BLaER1 (cell line): ENCODE measurements at regions not wholly inside any gene's neighbourhood (a gene's known extent, or its start where the extent isn't known, plus 50 kb on each side); places are given as distances from the start of the nearest gene placed in this dataset.

Experiments
- H3K27ac ChIP-seq: shearing (Covaris generic); formaldehyde crosslinking; 2 replicates; pipeline ENCODE4 v1.8.1; 2022
- H3K27me3 ChIP-seq: shearing (Covaris generic); formaldehyde crosslinking; 2 replicates; pipeline ENCODE4 v1.8.1; 2022
- H3K36me3 ChIP-seq: shearing (Covaris generic); formaldehyde crosslinking; 2 replicates; pipeline ENCODE4 v1.8.1; 2022
- H3K4me1 ChIP-seq: shearing (Covaris generic); formaldehyde crosslinking; 2 replicates; pipeline ENCODE4 v1.8.1; 2022
- H3K4me2 ChIP-seq: shearing (Covaris generic); formaldehyde crosslinking; 2 replicates; pipeline ENCODE4 v1.8.1; 2022
- H3K4me3 ChIP-seq: shearing (Covaris generic); formaldehyde crosslinking; 2 replicates; pipeline ENCODE4 v1.8.1; 2022
- H3K9ac ChIP-seq: shearing (Covaris generic); formaldehyde crosslinking; 2 replicates; pipeline ENCODE4 v1.8.1; 2022
- H3K9me3 ChIP-seq: shearing (Covaris generic); formaldehyde crosslinking; 2 replicates; pipeline ENCODE4 v1.8.1; 2022
- H4K20me1 ChIP-seq: shearing (Covaris generic); formaldehyde crosslinking; 2 replicates; pipeline ENCODE4 v1.8.1; 2022
- Cebpa-rat ChIP-seq: shearing (Covaris generic); IDR thresholded peaks from 2 replicates; pipeline ENCODE4 v1.8.1; 2022

DNA sequence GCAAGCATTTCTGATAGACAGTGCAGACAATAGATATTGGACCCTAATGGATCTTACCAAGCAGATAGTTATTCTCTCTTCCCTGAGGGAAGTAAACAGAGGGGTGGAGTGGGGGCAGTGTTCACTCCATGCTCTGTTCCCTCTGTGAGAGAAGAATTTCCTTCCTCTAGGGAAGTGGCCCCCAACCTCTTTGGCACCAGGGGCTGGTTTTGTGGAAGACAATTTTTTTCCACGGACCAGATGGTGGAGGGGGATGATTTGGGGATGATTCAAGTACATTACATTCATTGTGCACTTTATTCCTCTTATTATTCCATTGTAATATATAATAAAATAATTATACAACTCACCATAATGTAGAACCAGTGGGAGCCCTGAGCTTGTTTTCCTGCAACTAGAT lies 459.9 kb downstream of the ADGRL2 start:
- H3K27ac ChIP-seq, result no peak overlapping the region
- no peaks in the 10 kb centered on the region for H3K9me3 ChIP-seq
- H3K36me3 ChIP-seq, result no peaks in the 10 kb centered on the region
- H3K27me3 ChIP-seq, result no peaks in the 10 kb centered on the region
- H3K4me1 ChIP-seq, result no peaks in the 10 kb centered on the region
- H4K20me1 ChIP-seq, result no peaks in the 10 kb centered on the region
- no peak for TF ChIP-seq Cebpa-rat
- H3K4me2 ChIP-seq, result no peak overlapping the region
- H3K4me3 ChIP-seq, result no peak overlapping the region
- H3K9ac ChIP-seq, result no peak overlapping the region

DNA sequence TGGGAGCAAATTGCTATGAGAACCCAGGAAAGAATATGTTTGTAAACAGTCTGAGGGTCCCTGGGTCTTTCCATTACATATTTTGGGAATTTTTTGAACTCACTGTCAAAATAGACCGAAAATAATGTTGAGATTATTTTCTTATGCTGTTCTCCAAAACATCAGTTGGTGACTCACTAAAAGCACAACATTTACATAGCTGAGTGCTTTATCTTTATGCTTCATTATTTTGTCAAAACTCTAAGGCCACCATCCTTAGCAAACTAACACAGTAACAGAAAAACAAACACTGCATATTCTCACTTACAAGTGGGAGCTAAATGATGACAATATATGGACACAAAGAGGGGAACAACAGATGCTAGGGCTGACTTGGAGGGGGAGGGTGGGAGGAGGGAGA lies 459.3 kb downstream of the ADGRL2 start:
- no peak for TF ChIP-seq Cebpa-rat
- Histone ChIP-seq H3K9me3 (no peaks in the 10 kb centered on the region), H3K27me3 (no peaks in the 10 kb centered on the region), H3K4me1 (no peaks in the 10 kb centered on the region), H3K36me3 (no peaks in the 10 kb centered on the region), H4K20me1 (no peaks in the 10 kb centered on the region), H3K9ac (no peak overlapping the region), H3K27ac (no peak overlapping the region), H3K4me2 (no peak overlapping the region), H3K4me3 (no peak overlapping the region)

DNA sequence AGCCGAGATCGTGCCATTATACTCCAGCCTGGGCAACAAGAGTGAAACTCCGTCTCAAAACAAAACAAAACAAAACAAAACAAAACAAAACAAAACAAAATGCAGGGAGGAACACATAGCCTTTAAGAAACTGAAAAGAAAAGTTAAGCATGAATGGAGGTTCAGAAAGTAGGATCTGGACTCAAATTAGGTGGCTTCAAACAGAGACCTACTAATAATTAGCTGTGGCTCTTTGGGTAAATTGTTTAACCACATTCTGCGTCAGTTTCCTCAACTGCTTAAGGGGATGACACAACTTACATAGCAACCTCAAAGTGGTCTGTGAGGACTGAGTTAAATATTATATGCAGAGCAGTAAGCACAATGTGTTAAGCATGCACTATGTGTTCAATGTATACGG lies 458.2 kb downstream of the ADGRL2 start:
- no peak for TF ChIP-seq Cebpa-rat
- no peak overlapping the region for H3K27ac ChIP-seq
- H3K36me3 ChIP-seq, result no peaks in the 10 kb centered on the region
- H3K4me1 ChIP-seq, result no peaks in the 10 kb centered on the region
- H3K9me3 ChIP-seq, result no peaks in the 10 kb centered on the region
- H3K9ac ChIP-seq, result no peak overlapping the region
- H3K4me3 ChIP-seq, result no peak overlapping the region
- H3K4me2 ChIP-seq, result no peak overlapping the region
- H4K20me1 ChIP-seq, result no peaks in the 10 kb centered on the region
- H3K27me3 ChIP-seq, result no peaks in the 10 kb centered on the region

DNA sequence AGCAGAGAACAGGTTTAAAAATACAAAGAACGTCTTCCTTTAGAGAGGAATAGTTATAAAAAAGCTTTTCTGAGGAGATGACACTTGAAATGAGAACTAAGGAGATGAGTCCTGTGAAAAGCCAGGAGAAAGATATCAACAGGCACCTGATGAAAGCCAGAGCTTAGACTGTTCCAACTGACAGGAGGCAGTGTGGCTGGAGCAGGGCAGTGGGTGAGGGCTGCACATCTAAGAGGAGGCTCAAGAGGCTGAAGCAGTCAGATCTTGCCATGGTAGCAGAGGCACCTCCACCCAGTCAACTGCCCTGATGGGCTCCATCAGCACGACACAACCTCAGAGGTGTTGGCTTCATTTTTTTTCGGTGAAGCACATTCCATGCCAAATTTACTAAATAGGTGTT lies 445.3 kb downstream of the ADGRL2 start:
- no peaks in the 10 kb centered on the region for H3K36me3 ChIP-seq
- H3K27me3 ChIP-seq, result no peaks in the 10 kb centered on the region
- H3K27ac ChIP-seq, result no peak overlapping the region
- H3K9ac ChIP-seq, result no peak overlapping the region
- TF ChIP-seq Cebpa-rat, result no peak
- H3K4me1 ChIP-seq, result no peaks in the 10 kb centered on the region
- no peak overlapping the region for H3K4me2 ChIP-seq
- H4K20me1 ChIP-seq, result no peaks in the 10 kb centered on the region
- H3K4me3 ChIP-seq, result no peak overlapping the region
- peaks cover 14% of the 10 kb centered on the region for H3K9me3 ChIP-seq

DNA sequence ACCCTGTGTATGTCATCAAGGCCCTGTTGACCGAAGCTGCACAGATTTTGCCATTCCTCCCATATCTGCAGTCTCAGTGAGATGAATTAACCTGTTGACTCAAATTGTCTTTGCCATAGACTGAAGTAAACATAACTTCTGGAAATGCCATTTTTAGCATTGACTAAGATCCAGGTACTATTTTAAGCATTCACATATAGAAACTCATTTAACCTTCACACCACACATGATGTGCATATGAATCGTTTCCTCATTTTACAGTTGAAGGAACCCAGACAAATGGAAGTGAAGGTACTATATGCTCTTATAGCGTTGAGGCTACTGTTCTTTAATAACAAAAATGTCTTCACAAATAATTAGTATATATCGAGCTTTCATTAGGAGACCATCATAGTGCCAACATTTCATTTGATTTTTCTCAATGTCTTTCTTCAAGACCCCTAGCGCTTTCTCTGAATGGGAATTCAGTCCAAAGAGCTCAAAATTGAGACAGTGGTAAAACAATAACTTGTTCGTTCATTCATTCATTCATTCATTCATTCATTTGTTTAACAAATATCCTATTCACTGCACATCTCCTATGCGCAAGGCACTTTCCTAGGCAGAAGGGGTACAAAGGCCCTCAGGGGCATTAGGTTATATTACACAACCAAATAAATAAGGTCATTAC lies 444.7 kb downstream of the ADGRL2 start:
- no peak overlapping the region for H3K4me3 ChIP-seq
- H3K27ac ChIP-seq, result no peak overlapping the region
- H3K36me3 ChIP-seq, result no peaks in the 10 kb centered on the region
- H4K20me1 ChIP-seq, result no peaks in the 10 kb centered on the region
- no peaks in the 10 kb centered on the region for H3K27me3 ChIP-seq
- no peaks in the 10 kb centered on the region for H3K4me1 ChIP-seq
- H3K4me2 ChIP-seq, result no peak overlapping the region
- H3K9ac ChIP-seq, result no peak overlapping the region
- no peak for TF ChIP-seq Cebpa-rat
- peaks cover 14% of the 10 kb centered on the region for H3K9me3 ChIP-seq

DNA sequence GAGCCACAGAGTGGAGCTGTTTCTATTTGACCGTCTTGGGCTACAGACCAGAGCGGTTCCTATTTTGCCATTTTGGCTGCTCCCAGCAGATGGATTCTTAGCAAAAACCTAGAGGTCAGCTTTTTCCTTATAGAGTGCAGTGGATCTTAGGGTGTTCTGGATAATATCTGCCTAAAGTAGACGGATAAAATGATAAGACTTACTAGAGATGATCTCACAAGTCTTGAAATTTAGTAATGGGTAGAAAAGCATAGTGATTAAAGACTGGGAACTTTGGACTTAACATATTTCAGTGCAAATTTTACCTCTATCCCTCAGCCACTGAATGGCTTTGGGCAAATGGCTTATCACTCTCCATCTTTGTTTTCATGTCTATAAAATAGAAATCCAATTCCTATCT lies 439.8 kb downstream of the ADGRL2 start:
- H3K4me2 ChIP-seq, result no peak overlapping the region
- no peak for TF ChIP-seq Cebpa-rat
- H3K9me3 ChIP-seq, result peaks cover 14% of the 10 kb centered on the region

DNA sequence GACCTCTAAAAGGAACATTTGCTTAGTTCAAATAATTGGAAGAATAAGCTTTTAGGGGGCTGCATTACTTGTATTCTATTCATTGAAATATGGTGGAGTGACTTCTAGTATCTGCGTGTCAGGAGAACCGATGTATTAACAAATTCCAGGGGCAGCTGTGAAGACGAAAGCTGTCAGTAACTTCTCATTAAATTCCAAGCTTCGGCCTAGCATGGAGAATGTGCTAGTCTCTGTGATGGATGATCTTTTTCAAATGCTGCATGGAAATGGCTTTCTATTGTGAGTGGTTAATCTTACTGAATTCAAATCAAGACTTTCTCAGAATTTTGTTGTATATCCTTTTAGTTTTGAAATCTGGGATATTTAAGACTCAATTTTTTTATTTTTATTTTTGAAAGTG lies 429.9 kb downstream of the ADGRL2 start:
- Histone ChIP-seq H3K9ac (no peak overlapping the region), H3K4me1 (no peaks in the 10 kb centered on the region), H3K4me2 (no peak overlapping the region), H3K9me3 (peaks cover 6% of the 10 kb centered on the region; the same call in 1 of the 2 replicates), H4K20me1 (no peaks in the 10 kb centered on the region), H3K27me3 (no peaks in the 10 kb centered on the region), H3K36me3 (no peaks in the 10 kb centered on the region), H3K4me3 (no peak overlapping the region), H3K27ac (no peak overlapping the region)
- no peak for TF ChIP-seq Cebpa-rat

More for the DNA sequence above, 439.8 kb downstream of the ADGRL2 start:
- H4K20me1 ChIP-seq, result no peaks in the 10 kb centered on the region
- H3K27me3 ChIP-seq, result no peaks in the 10 kb centered on the region
- H3K4me1 ChIP-seq, result no peaks in the 10 kb centered on the region
- H3K4me3 ChIP-seq, result no peak overlapping the region
- no peak overlapping the region for H3K27ac ChIP-seq
- H3K36me3 ChIP-seq, result no peaks in the 10 kb centered on the region
- no peak overlapping the region for H3K9ac ChIP-seq

DNA sequence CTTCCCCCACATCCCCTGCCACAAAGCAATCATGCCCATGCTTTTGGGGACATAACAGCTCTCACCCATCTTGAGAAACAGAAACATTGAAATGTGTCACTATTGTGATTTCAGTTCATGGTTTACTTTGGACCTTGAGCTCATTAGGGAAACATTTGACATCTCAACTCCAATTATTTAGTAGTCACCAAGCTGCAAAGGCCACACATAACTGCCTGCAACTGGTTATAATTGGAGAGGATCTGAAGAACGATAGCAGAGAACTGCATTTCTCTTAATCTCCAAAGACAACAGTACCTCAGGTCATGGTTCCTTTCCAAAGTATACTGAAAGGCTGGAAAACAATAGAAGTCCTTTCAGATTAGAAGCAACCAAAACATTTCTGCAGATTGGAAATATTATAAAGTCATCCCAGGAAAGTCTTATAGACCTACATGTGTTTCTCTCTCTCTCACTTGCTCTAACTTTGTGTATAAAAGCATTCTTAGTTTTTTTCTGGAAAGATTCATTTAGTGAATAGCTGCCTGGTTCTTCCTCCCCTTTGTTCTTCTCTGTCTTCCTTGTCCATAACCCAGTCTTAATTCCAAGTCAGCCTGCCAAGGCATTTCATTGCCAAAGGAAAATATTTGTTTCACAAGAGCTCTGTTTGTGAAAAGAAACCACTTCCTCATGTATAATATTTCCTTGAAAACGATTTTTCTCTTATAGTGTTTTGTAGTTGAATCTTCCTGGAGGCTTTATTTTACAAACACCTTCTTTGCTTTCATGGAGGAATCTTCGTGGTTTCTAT lies 426.8 kb downstream of the ADGRL2 start:
- TF ChIP-seq Cebpa-rat, result no peak
- H3K9ac ChIP-seq, result no peak overlapping the region
- no peaks in the 10 kb centered on the region for H4K20me1 ChIP-seq
- no peak overlapping the region for H3K4me3 ChIP-seq
- no peak overlapping the region for H3K4me2 ChIP-seq
- H3K27ac ChIP-seq, result no peak overlapping the region
- no peaks in the 10 kb centered on the region for H3K36me3 ChIP-seq
- H3K27me3 ChIP-seq, result no peaks in the 10 kb centered on the region
- H3K9me3 ChIP-seq, result no peaks in the 10 kb centered on the region
- H3K4me1 ChIP-seq, result no peaks in the 10 kb centered on the region

DNA sequence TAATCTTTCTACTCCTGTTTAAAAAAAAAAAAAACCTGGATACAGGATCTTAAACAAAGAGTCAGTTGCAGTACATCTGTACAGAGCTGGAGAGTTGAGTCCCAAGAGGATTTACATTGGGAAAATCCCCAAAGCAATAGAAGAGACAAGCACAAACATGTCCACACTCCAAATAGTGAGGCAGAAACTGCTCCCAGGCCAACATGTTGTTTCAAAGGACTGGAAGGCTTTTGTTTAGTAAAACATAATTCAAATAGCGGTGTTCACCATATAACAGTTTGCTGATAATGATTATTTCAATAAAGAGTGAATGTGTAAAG lies 425.4 kb downstream of the ADGRL2 start:
- no peaks in the 10 kb centered on the region for H3K4me1 ChIP-seq
- H3K9me3 ChIP-seq, result no peaks in the 10 kb centered on the region
- no peak overlapping the region for H3K27ac ChIP-seq
- no peaks in the 10 kb centered on the region for H3K27me3 ChIP-seq
- H3K4me3 ChIP-seq, result no peak overlapping the region
- no peak overlapping the region for H3K4me2 ChIP-seq
- no peak overlapping the region for H3K9ac ChIP-seq
- no peaks in the 10 kb centered on the region for H4K20me1 ChIP-seq
- TF ChIP-seq Cebpa-rat, result no peak
- H3K36me3 ChIP-seq, result no peaks in the 10 kb centered on the region

DNA sequence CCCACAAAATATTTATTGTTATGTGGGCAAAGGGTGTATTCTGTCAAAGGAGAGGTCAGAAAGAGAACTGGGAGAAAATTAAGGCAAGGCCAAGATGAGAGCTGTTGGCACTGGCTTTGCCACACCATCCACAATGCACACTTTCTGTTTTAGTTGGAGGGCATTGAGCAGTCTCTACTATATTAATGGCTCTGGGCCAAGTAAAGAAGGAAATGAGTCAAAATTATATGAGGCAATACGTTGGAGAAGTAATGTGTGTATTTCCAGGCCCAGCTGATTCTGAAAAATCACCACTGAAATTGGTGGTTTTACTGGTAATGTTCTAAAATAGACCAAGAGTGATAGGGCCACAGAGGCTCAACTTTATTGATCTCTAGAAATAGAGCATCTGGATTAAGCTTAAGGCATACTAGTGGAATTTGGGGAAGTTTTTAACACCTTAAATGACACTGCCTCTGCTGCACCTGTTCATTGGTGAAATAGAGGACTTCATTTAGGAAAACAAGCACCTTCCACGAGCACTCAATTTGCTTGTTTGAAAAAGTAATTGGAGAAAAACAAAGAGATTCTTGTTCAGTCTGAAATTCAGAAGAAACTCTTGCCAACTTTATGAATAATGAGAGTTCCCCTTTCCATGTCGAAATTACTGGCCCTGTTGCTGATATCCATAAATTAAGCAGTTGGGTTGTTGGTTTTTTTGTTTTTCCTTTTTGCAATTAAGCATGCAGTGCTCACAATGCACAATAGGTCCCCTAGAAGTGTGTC lies 424.9 kb downstream of the ADGRL2 start:
- Histone ChIP-seq H3K4me2 (peak overlapping the region; percentile 2; the same call in 1 of the 2 replicates), H3K27me3 (no peaks in the 10 kb centered on the region), H3K27ac (no peak overlapping the region), H3K9ac (no peak overlapping the region), H4K20me1 (no peaks in the 10 kb centered on the region), H3K9me3 (no peaks in the 10 kb centered on the region), H3K4me1 (no peaks in the 10 kb centered on the region), H3K36me3 (no peaks in the 10 kb centered on the region), H3K4me3 (no peak overlapping the region)
- no peak for TF ChIP-seq Cebpa-rat
